HepG2 (cell line): ENCODE measurements at regions not wholly inside any gene's neighbourhood (a gene's known extent, or its start where the extent isn't known, plus 50 kb on each side); places are given as distances from the start of the nearest gene placed in this dataset.

Experiments
- ATAC-seq: fragments of 200-7000 bp; cut with Tn5 transposase; 3 replicates; pipeline ENCODE4 v1.9.1; 2020; ENCODE audit warnings: mild to moderate bottlenecking, moderate library complexity
- BruUV-seq: library from RNA; stranded (reverse); fragments of 400-500 nt; replicated peaks from 2 replicates; lab custom pipeline; 2021; lab: Mats Ljungman, UMichigan
- CTCF ChIA-PET: fragments of 300-600 bp; formaldehyde crosslinking; extraction: SDS; loops from one replicate; lab custom pipeline; 2021; ENCODE audit warnings: low total read pairs, inconsistent platforms, low intra/inter-chr PET ratio; lab: Yijun Ruan, JAX
- POLR2A ChIA-PET: fragments of 350-600 bp; sonication (Branson Sonifier 250); formaldehyde crosslinking; loops from one replicate; lab custom pipeline; 2020; ENCODE audit warnings: antibody characterized with exemption, inconsistent platforms; lab: Yijun Ruan, JAX
- DNase-seq: peaks from one replicate; pipeline ENCODE4 v3.0.0-alpha.2; 2015; ENCODE audit warnings: low spot score
- FAIRE-seq: peaks from 3 replicates; lab custom pipeline; 2011; peaks lifted over from hg19 to GRCh38; lab: Jason Lieb, UNC
- H2AFZ ChIP-seq: one replicate; pipeline ENCODE4 v1.6.1; 2011; ENCODE audit warnings: low read length, inconsistent platforms
- H3K27ac ChIP-seq: fragments of 300-600 bp; 3 replicates; pipeline ENCODE4 v1.8.0; 2011; ENCODE audit warnings: mixed run types, mild to moderate bottlenecking, mixed read lengths, low read length, inconsistent platforms; ENCODE audit not compliant: insufficient read depth; ENCODE audit errors: extremely low read length
- H3K27me3 ChIP-seq, 2 experiments: fragments of 200-600 bp in 1 of 2; 2 replicates in 1 of 2; 3 replicates in 1 of 2; pipeline versions ENCODE4 v1.6.0 to v1.8.0; 2011; ENCODE audit warnings: low read length in 2 of 2, mild to moderate bottlenecking in 2 of 2, moderate library complexity in 2 of 2, inconsistent platforms in 1 of 2; ENCODE audit not compliant: insufficient read depth in 2 of 2, control insufficient read depth in 1 of 2
- H3K36me3 ChIP-seq, 2 experiments: fragments of 200-600 bp in 1 of 2; replicated peaks in 1 of 2; 2 replicates in 1 of 2; 3 replicates in 1 of 2; pipeline versions ENCODE4 v1.5.1 to v1.8.0; 2011; ENCODE audit warnings: low read length in 2 of 2, inconsistent platforms in 1 of 2; ENCODE audit not compliant: insufficient read depth in 2 of 2, control insufficient read depth in 1 of 2
- H3K4me1 ChIP-seq: 2 replicates; pipeline ENCODE4 v1.5.1; 2012; ENCODE audit warnings: low read length, inconsistent platforms; ENCODE audit not compliant: insufficient read depth
- H3K4me2 ChIP-seq: 2 replicates; pipeline ENCODE4 v1.6.0; 2011; ENCODE audit warnings: low read depth, low read length, inconsistent platforms
- H3K4me3 ChIP-seq, 3 experiments: fragments of 200-600 bp in 1 of 3; sonication (generic), shearing (Covaris generic) in 1 of 3; replicated peaks in 1 of 3; 2 replicates each; pipeline ENCODE4 v1.5.1; 2011 to 2016; ENCODE audit warnings: low read length in 3 of 3, inconsistent platforms in 2 of 3, low read depth in 2 of 3, mild to moderate bottlenecking in 2 of 3, control low read depth in 1 of 3, mixed read lengths in 1 of 3; ENCODE audit not compliant: insufficient read depth in 1 of 3
- H3K79me2 ChIP-seq: one replicate; pipeline ENCODE4 v1.6.1; 2011; ENCODE audit warnings: low read length, inconsistent platforms; ENCODE audit not compliant: insufficient read depth
- H3K9ac ChIP-seq: 2 replicates; pipeline ENCODE4 v1.6.0; 2011; ENCODE audit warnings: mild to moderate bottlenecking, low read depth, low read length, inconsistent platforms; ENCODE audit not compliant: insufficient read depth
- H3K9me3 ChIP-seq: 2 replicates; pipeline ENCODE4 v1.5.1; 2012; ENCODE audit warnings: mild to moderate bottlenecking, low read length
- H4K20me1 ChIP-seq: 2 replicates; pipeline ENCODE4 v1.6.0; 2011; ENCODE audit warnings: inconsistent platforms, mild to moderate bottlenecking, low read length, moderate library complexity; ENCODE audit not compliant: insufficient read depth
- ARID2 ChIP-seq: sonication (generic); formaldehyde crosslinking; IDR thresholded peaks from 2 replicates; pipeline ENCODE4 v1.8.1; 2022; ENCODE audit warnings: mild to moderate bottlenecking, missing genetic modification reagents, borderline replicate concordance
- ETV5 ChIP-seq: IDR thresholded peaks from 2 replicates; pipeline ENCODE4 v1.6.1; 2018; ENCODE audit warnings: missing biosample characterization, missing genetic modification reagents, inconsistent platforms, borderline replicate concordance
- GTF3A ChIP-seq: sonication (generic); formaldehyde crosslinking; conservative IDR thresholded peaks from 2 replicates; pipeline ENCODE4 v1.4.0; 2020; ENCODE audit warnings: mild to moderate bottlenecking, missing genetic modification reagents
- JDP2 ChIP-seq: sonication (generic); formaldehyde crosslinking; IDR thresholded peaks from 2 replicates; pipeline ENCODE4 v1.8.1; 2022; ENCODE audit warnings: missing genetic modification reagents, borderline replicate concordance
- KDM5B ChIP-seq: sonication (generic); formaldehyde crosslinking; IDR thresholded peaks from 2 replicates; pipeline ENCODE4 v1.4.0; 2020; ENCODE audit warnings: missing genetic modification reagents, mild to moderate bottlenecking, borderline replicate concordance
- NFIC ChIP-seq: IDR thresholded peaks from 2 replicates; pipeline ENCODE4 v1.6.1; 2012; ENCODE audit warnings: mild to moderate bottlenecking, low read length, inconsistent platforms
- NR2F1 ChIP-seq, 2 experiments: fragments of 450-650 bp in 1 of 2; formaldehyde crosslinking in 1 of 2; IDR thresholded peaks; 2 replicates each; pipeline versions ENCODE4 v1.5.0 to v1.6.1; 2016 to 2020; ENCODE audit warnings: mild to moderate bottlenecking in 1 of 2, missing compliant biosample characterization in 1 of 2, missing genetic modification reagents in 1 of 2, moderate library complexity in 1 of 2
- RXRB ChIP-seq: IDR thresholded peaks from 2 replicates; pipeline ENCODE4 v1.6.1; 2016; ENCODE audit warnings: borderline replicate concordance, missing genetic modification reagents, missing compliant biosample characterization
- SAP130 ChIP-seq: IDR thresholded peaks from 2 replicates; pipeline ENCODE4 v1.6.1; 2016; ENCODE audit warnings: low read depth
- ZBTB20 ChIP-seq: sonication (generic); formaldehyde crosslinking; IDR thresholded peaks from 2 replicates; pipeline ENCODE4 v1.8.1; 2023; ENCODE audit warnings: missing genetic modification reagents, low read depth, mild to moderate bottlenecking, borderline replicate concordance
- ZNF136 ChIP-seq: sonication (generic); formaldehyde crosslinking; IDR thresholded peaks from 2 replicates; pipeline ENCODE4 v1.8.1; 2022; ENCODE audit warnings: low read depth, mild to moderate bottlenecking, moderate library complexity, missing genetic modification reagents
- ZNF530 ChIP-seq: sonication (generic); formaldehyde crosslinking; IDR thresholded peaks from 2 replicates; pipeline ENCODE4 v1.5.0; 2020; ENCODE audit warnings: low read depth, mild to moderate bottlenecking, missing genetic modification reagents
- ZNF549 ChIP-seq: sonication (generic); formaldehyde crosslinking; IDR thresholded peaks from 2 replicates; pipeline ENCODE4 v1.5.0; 2020; ENCODE audit warnings: missing genetic modification reagents
- ZNF879 ChIP-seq: sonication (generic); formaldehyde crosslinking; IDR thresholded peaks from 2 replicates; pipeline ENCODE4 v1.8.1; 2023; ENCODE audit warnings: missing genetic modification reagents
- WGBS: methylation state at CpG from one replicate; pipeline ENCODE4 v1.1.6; 2017; ENCODE audit warnings: low lambda C conversion rate; 5-methylcytosine and 5-hydroxymethylcytosine counted together
- in situ Hi-C: cut with HindIII; loops from 2 replicates; pipeline ENCODE4 v1.10.0; 2017; ENCODE audit warnings: low pct_unique_long_range_greater_than_20kb; ENCODE audit not compliant: extremely low pct_ligation_motif_present
- intact Hi-C: fragments of 100-400 bp; cut with micrococcal nuclease; formaldehyde crosslinking; loops from one replicate; pipeline ENCODE4 v1.10.0; 2022; ENCODE audit not compliant: unreplicated experiment
- TF ChIP-seq, protein P1 (sequence below): sonication (generic); formaldehyde crosslinking; IDR thresholded peaks from 2 replicates; pipeline ENCODE4 v1.5.0; 2020; ENCODE audit warnings: missing genetic modification reagents
- TF ChIP-seq, protein P2 (sequence below): sonication (generic); formaldehyde crosslinking; IDR thresholded peaks from 2 replicates; pipeline ENCODE4 v1.5.1; 2020; ENCODE audit warnings: mild to moderate bottlenecking, moderate library complexity, missing genetic modification reagents
- TF ChIP-seq, protein P3 (sequence below): sonication (generic); formaldehyde crosslinking; IDR thresholded peaks from 2 replicates; pipeline ENCODE4 v1.5.0; 2020; ENCODE audit warnings: mild to moderate bottlenecking, missing genetic modification reagents
- TF ChIP-seq, protein P4 (sequence below): sonication (generic); formaldehyde crosslinking; conservative IDR thresholded peaks from 2 replicates; pipeline ENCODE4 v1.8.0; 2022; ENCODE audit warnings: low read depth, missing genetic modification reagents

DNA sequence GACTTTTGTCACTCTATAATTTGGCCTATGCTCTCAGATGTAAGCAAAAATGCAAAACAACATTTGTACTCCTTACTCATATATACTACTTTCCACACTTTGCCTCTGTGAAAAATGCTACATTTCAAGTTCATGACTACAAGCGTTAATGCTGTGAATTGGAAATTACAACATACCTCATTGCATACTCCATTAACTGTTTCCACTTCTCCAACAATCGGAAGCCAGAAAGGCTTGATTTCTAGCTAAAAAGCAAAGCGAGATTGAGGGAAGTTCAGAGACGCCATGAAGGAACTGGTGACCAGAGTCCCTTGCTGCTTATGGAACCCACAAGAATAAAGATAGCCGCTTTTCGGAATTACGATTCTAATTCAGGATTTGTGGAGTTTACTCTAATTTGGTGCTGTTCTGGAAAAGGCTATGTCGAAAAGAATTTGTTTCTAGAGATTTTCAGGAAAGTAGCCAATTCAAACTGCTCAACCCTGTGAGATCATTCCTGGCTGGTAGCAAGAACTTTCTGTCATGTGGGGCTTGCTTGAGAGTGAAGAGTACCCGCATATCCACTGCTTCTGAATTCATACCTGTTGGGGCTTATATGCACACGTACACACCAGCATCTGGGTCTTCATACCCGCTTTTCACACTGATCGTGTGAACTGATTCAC, 98.0 kb upstream of the CITED2 start:
- H3K4me1 ChIP-seq: peaks cover 31% of the 10 kb centered on the region
- no peak overlapping the region for H3K27ac ChIP-seq
- FAIRE-seq (no peak), ATAC-seq (no peak), DNase-seq (no peak)
- BruUV-seq: no TSS peak
- H3K4me3 ChIP-seq: no peak overlapping the region
- whole genome bisulfite sequencing: 83% methylated on average over 12 of the region's 12 CpGs
- no peaks in the 10 kb centered on the region for H3K36me3 ChIP-seq
- H4K20me1 ChIP-seq: no peaks in the 10 kb centered on the region
- ChIA-PET CTCF (no interaction called here), POLR2A (no interaction called here)
- no peaks in the 10 kb centered on the region for H3K79me2 ChIP-seq
- no peaks in the 10 kb centered on the region for H3K9me3 ChIP-seq
- intact Hi-C loops: no loop called here
- no peak overlapping the region for H2AFZ ChIP-seq
- peaks cover 0 to 4% of the 10 kb centered on the region in 2 experiments; a peak in 2 of 5 replicates for H3K27me3 ChIP-seq
- in situ Hi-C loops: no loop called here
- H3K9ac ChIP-seq: no peak overlapping the region
- H3K4me2 ChIP-seq: no peak overlapping the region
- TF ChIP-seq KDM5B (CRISPR knock-in tag) (no peak), NR2F1 (CRISPR knock-in tag; IDR thresholded peaks at IDR 0.05) (no peak), SAP130 (no peak), JDP2 (CRISPR knock-in tag) (no peak), RXRB (CRISPR knock-in tag) (no peak), ZNF530 (CRISPR knock-in tag) (no peak), ZNF136 (CRISPR knock-in tag) (no peak), NFIC (no peak), ZBTB20 (CRISPR knock-in tag) (no peak), ETV5 (no peak), GTF3A (CRISPR knock-in tag) (no peak), ZNF879 (no peak), ARID2 (CRISPR knock-in tag) (no peak), ZNF549 (CRISPR knock-in tag) (no peak)
- TF ChIP-seq, protein P1, sequence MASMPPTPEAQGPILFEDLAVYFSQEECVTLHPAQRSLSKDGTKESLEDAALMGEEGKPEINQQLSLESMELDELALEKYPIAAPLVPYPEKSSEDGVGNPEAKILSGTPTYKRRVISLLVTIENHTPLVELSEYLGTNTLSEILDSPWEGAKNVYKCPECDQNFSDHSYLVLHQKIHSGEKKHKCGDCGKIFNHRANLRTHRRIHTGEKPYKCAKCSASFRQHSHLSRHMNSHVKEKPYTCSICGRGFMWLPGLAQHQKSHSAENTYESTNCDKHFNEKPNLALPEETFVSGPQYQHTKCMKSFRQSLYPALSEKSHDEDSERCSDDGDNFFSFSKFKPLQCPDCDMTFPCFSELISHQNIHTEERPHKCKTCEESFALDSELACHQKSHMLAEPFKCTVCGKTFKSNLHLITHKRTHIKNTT (CRISPR knock-in tag): no peak
- TF ChIP-seq, protein P2, sequence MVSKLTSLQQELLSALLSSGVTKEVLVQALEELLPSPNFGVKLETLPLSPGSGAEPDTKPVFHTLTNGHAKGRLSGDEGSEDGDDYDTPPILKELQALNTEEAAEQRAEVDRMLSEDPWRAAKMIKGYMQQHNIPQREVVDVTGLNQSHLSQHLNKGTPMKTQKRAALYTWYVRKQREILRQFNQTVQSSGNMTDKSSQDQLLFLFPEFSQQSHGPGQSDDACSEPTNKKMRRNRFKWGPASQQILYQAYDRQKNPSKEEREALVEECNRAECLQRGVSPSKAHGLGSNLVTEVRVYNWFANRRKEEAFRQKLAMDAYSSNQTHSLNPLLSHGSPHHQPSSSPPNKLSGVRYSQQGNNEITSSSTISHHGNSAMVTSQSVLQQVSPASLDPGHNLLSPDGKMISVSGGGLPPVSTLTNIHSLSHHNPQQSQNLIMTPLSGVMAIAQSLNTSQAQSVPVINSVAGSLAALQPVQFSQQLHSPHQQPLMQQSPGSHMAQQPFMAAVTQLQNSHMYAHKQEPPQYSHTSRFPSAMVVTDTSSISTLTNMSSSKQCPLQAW: no peak
- TF ChIP-seq, protein P3, sequence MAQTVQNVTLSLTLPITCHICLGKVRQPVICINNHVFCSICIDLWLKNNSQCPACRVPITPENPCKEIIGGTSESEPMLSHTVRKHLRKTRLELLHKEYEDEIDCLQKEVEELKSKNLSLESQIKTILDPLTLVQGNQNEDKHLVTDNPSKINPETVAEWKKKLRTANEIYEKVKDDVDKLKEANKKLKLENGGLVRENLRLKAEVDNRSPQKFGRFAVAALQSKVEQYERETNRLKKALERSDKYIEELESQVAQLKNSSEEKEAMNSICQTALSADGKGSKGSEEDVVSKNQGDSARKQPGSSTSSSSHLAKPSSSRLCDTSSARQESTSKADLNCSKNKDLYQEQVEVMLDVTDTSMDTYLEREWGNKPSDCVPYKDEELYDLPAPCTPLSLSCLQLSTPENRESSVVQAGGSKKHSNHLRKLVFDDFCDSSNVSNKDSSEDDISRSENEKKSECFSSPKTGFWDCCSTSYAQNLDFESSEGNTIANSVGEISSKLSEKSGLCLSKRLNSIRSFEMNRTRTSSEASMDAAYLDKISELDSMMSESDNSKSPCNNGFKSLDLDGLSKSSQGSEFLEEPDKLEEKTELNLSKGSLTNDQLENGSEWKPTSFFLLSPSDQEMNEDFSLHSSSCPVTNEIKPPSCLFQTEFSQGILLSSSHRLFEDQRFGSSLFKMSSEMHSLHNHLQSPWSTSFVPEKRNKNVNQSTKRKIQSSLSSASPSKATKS (CRISPR knock-in tag): no peak
- TF ChIP-seq, protein P4, sequence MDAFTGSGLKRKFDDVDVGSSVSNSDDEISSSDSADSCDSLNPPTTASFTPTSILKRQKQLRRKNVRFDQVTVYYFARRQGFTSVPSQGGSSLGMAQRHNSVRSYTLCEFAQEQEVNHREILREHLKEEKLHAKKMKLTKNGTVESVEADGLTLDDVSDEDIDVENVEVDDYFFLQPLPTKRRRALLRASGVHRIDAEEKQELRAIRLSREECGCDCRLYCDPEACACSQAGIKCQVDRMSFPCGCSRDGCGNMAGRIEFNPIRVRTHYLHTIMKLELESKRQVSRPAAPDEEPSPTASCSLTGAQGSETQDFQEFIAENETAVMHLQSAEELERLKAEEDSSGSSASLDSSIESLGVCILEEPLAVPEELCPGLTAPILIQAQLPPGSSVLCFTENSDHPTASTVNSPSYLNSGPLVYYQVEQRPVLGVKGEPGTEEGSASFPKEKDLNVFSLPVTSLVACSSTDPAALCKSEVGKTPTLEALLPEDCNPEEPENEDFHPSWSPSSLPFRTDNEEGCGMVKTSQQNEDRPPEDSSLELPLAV (CRISPR knock-in tag): no peak
